Esophagus squamous epithelium (tissue), 4 donors: ENCODE measurements at regions not wholly inside any gene's neighbourhood (a gene's known extent, or its start where the extent isn't known, plus 50 kb on each side); places are given as distances from the start of the nearest gene placed in this dataset.

ENCODE experiments used
- CTCF ChIP-seq, 6 experiments: fragments of 450-650 bp in 4 of 6; fragments of 200-600 bp in 2 of 6; sonication (generic) in 2 of 6; IDR thresholded peaks; one replicate each; pipeline ENCODE4 v1.5.1; 2016 to 2019; ENCODE audit warnings: antibody characterized with exemption in 6 of 6, mild to moderate bottlenecking in 4 of 6, moderate library complexity in 4 of 6
- POLR2A ChIP-seq, 4 donors: fragments of 450-650 bp; IDR thresholded peaks; one replicate each; pipeline ENCODE4 v1.6.1; 2017; ENCODE audit warnings: antibody characterized with exemption in 4 of 4, mild to moderate bottlenecking in 4 of 4, moderate library complexity in 3 of 4

DNA sequence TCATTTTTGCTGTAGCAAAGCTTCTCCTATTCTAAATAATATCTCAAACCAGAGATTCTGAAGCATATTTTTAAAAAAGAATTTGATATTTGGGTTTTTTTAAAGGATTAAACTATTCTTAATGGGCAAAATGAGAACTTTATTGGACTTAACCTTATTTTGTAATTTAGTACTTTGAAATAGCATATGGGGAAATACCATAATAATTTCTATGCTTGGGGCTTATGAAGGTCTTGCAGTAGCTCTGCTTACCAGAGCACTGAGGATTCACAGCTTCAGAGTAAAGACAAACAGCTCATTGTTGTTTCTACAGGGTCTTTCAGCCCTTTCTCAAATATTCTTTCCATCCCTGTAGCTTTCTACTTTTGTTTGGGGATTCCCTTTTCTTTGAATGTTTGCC is 111.2 kb upstream of the ZNF648 start:
- no peak for TF ChIP-seq CTCF (IDR thresholded peaks at IDR 0.05)
- TF ChIP-seq POLR2A (IDR thresholded peaks at IDR 0.05) = no peak
